ENCODE measurements at regions not wholly inside any gene's neighbourhood (a gene's known extent, or its start where the extent isn't known, plus 50 kb on each side); places are given as distances from the start of the nearest gene placed in this dataset.

- TF ChIP-seq POLR2AphosphoS5 (IDR thresholded peaks at IDR 0.05; ENCODE audit: low read length) (no peak), TAF1 (IDR thresholded peaks at IDR 0.05; ENCODE audit: borderline replicate concordance, low read depth, low read length) (no peak), SREBF2 (IDR thresholded peaks at IDR 0.05; ENCODE audit: low read length) (no peak), RUNX3 (IDR thresholded peaks at IDR 0.05; ENCODE audit: low read length) (no peak), ZSCAN29 (IDR thresholded peaks at IDR 0.05) (no peak), ATF7 (IDR thresholded peaks at IDR 0.05; ENCODE audit: low read depth) (no peak), RAD21 (IDR thresholded peaks at IDR 0.05; ENCODE audit: insufficient read depth, low read depth, low read length) (no peak), NR2C2 (IDR thresholded peaks at IDR 0.05; ENCODE audit: borderline replicate concordance, control insufficient read depth, insufficient read length, low read depth) (no peak), PRDM15 (CRISPR knock-in tag; IDR thresholded peaks at IDR 0.05) (no peak), TCF7 (IDR thresholded peaks at IDR 0.05; ENCODE audit: borderline replicate concordance) (no peak), EP300 (IDR thresholded peaks at IDR 0.05; ENCODE audit: borderline replicate concordance in 1 of 2, control insufficient read depth in 1 of 2, low read depth in 2 of 2, low read length in 2 of 2) (no peak)
- TF ChIP-seq, protein P1, sequence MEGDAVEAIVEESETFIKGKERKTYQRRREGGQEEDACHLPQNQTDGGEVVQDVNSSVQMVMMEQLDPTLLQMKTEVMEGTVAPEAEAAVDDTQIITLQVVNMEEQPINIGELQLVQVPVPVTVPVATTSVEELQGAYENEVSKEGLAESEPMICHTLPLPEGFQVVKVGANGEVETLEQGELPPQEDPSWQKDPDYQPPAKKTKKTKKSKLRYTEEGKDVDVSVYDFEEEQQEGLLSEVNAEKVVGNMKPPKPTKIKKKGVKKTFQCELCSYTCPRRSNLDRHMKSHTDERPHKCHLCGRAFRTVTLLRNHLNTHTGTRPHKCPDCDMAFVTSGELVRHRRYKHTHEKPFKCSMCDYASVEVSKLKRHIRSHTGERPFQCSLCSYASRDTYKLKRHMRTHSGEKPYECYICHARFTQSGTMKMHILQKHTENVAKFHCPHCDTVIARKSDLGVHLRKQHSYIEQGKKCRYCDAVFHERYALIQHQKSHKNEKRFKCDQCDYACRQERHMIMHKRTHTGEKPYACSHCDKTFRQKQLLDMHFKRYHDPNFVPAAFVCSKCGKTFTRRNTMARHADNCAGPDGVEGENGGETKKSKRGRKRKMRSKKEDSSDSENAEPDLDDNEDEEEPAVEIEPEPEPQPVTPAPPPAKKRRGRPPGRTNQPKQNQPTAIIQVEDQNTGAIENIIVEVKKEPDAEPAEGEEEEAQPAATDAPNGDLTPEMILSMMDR (IDR thresholded peaks at IDR 0.05 in 2 of 3, conservative IDR thresholded peaks at IDR 0.05 in 1 of 3; ENCODE audit: control insufficient read depth in 2 of 3, extremely low read depth in 1 of 3, insufficient read depth in 1 of 3, low read depth in 3 of 3, low read length in 3 of 3) = no peak
These were observed 760.6 kb downstream of the TLE1 start for GRCh38 chr9:80928697-80929096.

Measured in GM12878 (cell line).